NCI-H345 (cell line): ENCODE measurements at regions not wholly inside any gene's neighbourhood (a gene's known extent, or its start where the extent isn't known, plus 50 kb on each side); places are given as distances from the start of the nearest gene placed in this dataset.

ENCODE experiments used
- DNase-seq: peaks from one replicate; lab custom pipeline; 2025; lab: John Stamatoyannopoulos, UW

DNA sequence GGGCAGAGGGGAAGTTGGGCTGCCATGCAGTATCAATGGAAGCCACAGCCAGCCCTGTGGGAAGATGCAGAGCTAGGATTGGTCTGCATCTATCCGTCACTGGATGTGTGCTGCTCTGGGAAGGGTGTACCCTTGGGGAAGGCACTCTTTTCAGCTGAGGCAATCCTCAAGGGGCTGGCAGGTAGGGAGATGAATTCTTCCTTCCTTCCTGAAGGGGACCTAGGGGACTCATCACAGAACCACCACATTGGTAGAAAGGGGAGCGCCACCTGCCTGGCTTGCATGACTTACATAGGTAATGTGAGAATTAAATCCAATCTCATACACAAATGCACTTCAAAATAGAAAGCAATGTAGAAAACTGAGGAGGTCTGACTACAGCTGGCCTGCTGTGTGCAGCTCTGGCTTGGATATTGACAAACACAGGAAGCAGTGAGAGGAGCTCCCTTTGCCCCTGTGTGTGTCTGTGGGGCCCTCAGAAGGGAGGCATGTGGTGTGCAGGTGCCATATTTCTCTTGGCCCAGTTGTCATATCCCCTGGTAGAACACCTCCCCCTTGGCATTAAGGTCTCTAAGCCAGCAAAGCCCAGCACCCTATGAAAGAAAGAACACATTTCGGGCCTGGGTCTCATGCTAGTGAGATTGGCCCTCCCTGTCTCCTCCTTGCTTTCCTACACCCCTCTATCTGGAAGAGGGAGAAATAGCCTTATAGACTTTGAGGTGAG, 260.3 kb upstream of the MOCS1 start:
- DNase-seq = no peak

GRCh38 chr6:40192516-40192915, 258.3 kb upstream of the MOCS1 start:
- no peak for DNase-seq

DNA sequence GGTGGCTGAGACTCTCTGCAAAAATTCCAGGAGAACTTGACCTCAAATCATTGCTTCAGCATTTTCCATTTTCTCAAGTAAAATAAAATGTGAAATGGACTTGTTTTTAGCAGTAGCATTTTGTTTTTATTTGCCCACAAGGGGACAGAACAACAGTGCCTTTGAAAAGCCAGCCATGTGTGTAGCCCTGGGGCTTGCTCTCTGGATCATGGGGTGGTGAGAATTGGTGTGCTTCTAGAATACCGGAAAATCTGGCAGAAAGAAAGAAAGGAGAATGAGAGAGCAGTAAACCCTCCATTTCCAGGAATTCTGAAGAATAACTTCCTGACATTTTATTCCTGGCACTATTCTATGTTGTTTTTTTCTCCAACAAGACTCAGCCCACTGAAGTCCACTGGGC, 254.7 kb upstream of the MOCS1 start:
- DNase-seq = no peak

DNA sequence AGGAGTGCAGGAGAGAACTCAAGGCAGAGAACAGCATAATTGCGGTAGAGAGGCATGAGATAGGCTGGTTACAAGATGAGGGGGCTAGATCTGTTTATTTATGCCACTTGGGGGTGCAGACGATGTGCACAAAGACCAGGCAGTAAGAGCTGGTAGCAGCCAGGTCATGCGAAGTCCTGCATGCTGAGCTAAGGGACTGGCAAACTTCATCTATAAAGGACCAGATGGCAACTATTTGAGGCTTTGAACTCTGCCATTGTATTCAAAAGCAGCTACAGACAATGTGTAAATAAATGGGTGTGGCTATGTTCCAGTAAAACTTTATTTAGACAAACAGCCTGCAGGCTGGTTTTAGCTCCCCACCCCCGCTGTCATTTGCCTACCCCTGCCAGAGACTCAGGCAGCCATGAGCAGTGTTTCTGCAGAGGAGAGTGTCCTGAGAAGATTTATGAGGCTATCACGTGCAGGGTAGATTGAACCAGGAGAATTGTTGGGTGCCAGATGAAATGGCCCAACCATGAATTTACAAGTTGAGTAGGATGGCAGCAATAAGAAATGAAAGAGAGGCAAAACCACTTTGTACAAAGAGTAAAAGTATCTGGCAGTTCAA, 253.4 kb upstream of the MOCS1 start:
- peak; percentile 73 for DNase-seq

GRCh38 chr6:40185486-40185885, 251.2 kb upstream of the MOCS1 start:
- no peak for DNase-seq

- DNase-seq = no peak
Observed at GRCh38 chr6:40183902-40184301, 249.6 kb upstream of the MOCS1 start.

- DNase-seq = no peak
Observed at GRCh38 chr6:40181367-40181766, 247.1 kb upstream of the MOCS1 start.

GRCh38 chr6:40180271-40180670, 246.0 kb upstream of the MOCS1 start:
- no peak for DNase-seq

DNA sequence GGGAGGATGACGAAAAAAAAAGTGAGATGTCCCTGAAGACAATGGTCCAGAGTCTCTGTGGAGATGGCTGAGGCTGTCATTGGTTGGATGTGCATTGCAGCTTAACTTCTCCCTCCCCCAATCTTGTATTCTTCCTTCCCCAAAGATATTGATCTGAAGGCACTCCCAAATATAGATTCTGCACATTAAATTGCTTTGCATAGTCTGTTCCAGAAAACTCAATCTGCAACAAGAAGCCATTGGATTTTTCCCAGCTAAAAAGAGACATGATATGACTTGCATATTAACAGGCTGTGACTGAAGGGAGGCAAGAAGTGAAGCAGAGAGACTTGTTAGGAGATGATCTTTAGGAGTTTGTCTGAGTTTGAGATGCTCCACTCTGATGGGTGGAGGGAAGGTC, 245.2 kb upstream of the MOCS1 start:
- DNase-seq = no peak

DNA sequence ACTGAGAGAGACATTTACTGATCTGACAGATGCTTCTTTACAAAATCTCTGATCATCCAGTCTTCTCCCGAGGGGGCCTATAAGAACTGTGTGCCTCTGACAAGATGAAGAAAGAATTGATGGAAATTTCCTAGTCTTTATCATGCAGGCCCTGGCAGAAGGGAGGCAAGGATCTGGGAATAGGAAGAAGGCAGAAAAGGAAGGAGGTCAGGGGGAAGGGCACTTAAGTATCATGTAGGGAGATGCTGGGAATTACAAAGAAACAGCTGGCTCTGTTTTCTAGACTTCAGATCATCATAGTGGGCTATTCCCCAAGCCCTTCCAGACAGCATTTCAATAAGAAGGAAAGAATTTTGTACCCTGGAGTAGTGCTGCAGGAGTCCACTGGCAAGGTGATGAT, 243.3 kb upstream of the MOCS1 start:
- no peak for DNase-seq

DNA sequence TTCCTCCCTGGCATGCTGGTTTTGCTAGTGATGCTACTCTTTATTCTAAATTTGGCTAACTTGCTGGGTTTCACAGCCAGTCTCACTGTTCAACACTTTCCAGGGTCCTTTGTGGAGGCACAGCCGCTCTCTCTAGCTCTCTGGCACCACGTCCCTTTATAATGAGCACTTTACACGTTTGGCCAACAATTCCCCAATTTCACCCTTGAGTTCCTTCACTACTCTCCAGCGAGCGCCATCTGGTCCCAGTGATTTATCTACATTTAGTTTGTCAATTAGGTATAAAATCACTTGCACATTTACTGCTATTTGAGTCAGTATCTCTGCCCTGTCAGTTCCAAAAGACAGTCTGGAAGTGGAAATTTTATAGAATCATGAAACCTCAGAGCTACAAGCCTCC, 241.9 kb upstream of the MOCS1 start:
- DNase-seq = no peak

DNA sequence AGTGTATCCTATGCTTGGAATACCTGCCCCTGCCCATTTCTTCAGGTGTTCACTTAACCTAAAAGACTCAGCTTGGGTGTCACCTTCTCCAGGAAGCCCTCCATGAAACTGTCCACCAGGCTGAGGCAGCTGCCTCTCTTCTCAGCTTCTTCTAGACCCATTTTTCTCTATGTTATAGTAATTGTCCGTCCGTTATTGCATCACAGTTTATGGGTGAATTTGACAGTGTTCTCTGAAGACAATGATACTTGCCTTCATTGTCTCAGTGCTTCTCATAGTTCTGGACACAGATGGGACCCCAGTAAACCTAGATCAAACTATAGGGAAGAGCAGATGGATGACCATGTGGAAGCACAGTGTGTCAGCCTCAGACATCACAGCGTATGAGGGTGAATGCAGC, 238.0 kb upstream of the MOCS1 start:
- DNase-seq = no peak

DNA sequence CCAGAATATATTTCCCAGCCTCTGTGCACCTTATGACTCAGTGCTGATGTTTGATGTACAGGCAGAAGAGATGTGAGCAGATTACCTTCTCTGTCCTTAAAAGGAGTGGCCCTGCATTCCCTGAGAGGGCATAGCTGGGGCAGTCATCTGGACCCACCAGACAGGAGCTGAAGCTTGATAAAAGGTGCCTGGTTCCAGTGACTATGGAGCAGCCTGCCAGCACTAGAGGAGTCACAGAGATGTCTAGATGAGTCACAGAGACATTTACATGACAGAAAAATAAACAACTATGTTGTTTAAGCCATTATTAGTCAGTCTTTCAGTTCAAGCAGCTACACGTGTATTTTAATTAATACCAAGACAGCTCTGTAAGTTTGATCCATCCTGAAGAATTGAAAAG, 237.1 kb upstream of the MOCS1 start:
- DNase-seq = no peak

- no peak for DNase-seq
Observed at GRCh38 chr6:40170856-40171255, 236.6 kb upstream of the MOCS1 start.

GRCh38 chr6:40169878-40170277, 235.6 kb upstream of the MOCS1 start:
- no peak for DNase-seq

DNA sequence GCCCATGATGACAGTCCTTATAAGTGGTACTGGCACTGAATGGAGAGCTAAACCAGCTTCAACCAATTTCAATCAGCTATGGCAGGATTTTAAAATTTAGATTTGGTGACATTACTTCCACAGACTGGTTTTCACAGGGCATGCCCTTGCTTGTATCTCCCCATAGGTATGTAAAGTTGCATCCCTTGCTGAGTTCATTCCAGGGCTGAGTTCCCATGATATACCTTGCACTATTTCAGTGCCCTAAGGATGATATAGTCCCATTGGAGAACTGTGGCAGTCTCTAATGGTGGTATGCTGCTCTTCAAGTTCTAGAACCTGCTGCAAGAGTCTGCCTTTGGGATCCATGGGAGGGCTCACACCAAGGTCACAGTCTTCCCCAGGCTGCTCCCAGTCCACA, 232.7 kb upstream of the MOCS1 start:
- DNase-seq = no peak

DNA sequence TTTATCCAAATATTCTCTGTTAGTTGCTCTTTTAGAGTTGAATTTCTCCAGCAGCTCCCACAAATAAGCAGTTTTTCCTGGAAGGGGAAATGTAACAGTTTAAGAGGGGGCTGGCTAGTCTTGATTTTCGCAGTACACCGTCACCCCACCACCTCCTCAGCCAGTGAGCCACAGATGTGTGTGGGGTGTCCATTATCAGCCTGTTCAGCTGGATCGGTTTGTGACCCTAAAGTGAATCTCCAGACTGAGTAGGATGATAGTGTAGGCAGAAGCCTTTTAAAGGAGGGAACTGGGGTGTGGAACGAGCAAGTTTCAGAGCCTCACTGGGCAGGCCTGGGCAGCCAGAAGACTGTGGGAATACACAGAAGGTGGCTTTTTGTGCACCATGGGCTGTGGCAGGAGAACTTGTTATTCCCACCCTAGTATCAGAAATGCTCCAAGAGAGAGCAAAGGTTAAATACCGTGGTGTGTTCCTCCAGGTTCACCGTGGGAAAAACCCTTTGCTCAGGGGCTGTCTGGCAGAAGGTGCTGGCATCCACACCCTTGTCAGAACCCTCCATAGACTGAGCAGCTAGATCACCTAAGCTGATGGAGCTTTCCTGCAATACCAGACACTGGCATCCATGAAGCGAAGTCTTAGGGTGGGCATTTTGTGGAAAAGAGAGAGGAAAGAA, 230.9 kb upstream of the MOCS1 start:
- DNase-seq = no peak

DNA sequence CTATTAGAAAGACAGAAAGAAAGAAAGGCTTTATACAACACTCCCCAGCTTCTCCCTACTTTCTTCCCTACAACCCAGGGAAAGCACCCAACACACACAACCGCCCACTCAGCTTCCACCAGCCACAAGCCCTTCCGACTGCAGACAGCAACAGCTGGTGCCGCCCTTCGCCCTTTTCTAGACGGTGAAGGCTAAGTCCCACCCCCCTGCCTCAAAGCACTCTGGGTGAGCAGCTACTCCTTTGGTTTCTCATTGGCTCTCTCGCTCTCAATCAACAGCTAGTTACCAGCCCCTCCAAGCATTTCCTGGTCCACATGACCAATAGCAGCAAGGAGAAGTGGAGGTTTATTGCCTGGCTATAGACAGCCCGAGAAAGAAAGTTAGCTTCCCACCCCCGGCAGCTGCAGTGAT, 230.1 kb upstream of the MOCS1 start:
- no peak for DNase-seq

- DNase-seq = no peak
Observed at GRCh38 chr6:40163924-40164323, 229.7 kb upstream of the MOCS1 start.

DNA sequence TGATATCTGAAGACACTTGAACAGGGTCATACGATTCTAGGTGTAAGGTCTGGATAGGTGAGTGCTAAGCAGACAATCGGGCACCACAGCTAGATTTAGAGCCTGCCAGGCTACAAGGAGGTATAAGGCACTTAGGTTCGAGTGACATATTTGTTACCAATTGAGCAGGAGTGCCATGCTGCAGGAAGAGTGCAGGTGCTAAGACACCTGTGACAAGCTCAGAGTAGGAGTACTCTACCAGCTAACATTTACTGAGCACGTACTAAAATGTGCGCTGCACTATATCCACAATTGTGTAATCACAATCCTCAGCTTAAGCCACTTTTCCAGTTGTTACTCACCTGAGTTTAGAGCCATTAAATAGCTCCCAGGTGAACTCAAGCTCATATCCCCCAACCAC, 227.8 kb upstream of the MOCS1 start:
- DNase-seq = no peak

DNA sequence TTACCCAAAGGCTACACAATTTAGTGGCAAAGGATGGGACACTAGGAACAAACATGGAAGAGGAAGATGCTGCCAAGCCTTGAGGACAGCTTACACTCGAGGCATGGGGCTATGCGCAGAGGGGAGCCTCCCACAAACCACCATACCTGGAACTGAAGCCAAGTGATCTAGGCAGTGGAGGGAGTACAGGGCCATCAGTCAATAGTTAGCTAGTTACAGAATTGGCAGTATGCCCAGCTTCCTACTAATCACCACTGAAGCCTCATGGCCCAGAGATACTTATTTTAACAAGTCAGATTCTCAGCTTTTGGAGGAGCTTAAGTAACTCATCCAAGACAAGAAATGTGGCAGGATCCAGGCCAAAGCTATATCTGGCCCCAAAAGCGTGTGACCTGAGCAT, 226.6 kb upstream of the MOCS1 start:
- no peak for DNase-seq

DNA sequence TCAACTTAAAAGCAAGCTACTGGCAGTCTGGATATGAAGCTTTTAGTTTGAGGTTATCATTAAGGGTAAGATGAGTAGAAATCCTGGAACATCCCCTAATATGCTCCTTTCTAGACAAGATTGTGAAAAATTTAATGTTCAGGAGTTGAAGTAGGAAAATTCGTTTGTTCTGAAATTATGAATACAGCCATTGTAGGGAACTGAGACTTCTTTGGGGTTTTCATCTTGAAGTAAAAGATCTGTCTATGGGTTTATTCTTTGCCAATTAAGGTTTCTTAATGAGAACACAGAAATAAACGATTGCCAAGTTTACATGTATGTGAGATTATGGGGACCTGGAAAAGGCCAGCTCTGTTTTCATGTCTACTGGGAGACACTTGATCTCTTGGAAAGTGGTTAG, 225.6 kb upstream of the MOCS1 start:
- no peak for DNase-seq

- DNase-seq = no peak
Observed at GRCh38 chr6:40152701-40153436, 218.6 kb upstream of the MOCS1 start.
